ENCODE measurements at regions not wholly inside any gene's neighbourhood (a gene's known extent, or its start where the extent isn't known, plus 50 kb on each side); places are given as distances from the start of the nearest gene placed in this dataset.

DNA sequence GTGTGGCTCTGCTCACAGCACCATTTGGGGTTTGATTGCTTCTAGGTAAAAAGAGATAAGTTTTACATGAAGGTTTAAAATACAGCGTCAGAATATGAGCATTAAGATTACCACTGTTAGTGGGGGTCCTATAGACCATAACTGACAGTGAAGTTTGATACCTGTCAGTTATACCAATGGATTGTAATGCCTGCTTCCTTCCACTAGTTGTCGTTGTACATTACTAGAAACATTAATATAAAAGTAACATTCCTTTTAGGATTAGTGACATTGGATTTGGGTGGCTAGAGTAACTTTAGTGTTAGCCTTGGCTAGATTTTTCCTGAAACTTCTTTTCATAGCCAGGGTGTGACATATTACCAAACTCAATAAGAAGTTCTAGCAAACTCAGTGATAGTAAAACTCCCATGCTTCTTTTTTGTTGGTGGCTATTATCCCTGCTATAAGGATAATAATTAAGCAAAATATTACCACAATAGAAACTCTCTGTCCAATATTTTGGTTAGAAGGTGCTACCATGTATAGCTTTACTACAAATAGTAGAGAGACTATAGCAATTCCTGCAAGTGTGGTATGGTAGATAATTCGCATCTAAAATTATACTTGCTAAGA, 57.1 kb downstream of the FAM181B start:
- ChIA-PET CTCF (no interaction called here), POLR2A (interaction anchor here (0.6 kb wide), 1 partner anchor 183 kb away, joined by 5 read pairs; no protein-coding TSS in a partner anchor)
- TF ChIP-seq SUZ12 (IDR thresholded peaks at IDR 0.05) (no peak), HDGF (IDR thresholded peaks at IDR 0.05; ENCODE audit: borderline replicate concordance) (no peak)
- TF ChIP-seq, protein P1, sequence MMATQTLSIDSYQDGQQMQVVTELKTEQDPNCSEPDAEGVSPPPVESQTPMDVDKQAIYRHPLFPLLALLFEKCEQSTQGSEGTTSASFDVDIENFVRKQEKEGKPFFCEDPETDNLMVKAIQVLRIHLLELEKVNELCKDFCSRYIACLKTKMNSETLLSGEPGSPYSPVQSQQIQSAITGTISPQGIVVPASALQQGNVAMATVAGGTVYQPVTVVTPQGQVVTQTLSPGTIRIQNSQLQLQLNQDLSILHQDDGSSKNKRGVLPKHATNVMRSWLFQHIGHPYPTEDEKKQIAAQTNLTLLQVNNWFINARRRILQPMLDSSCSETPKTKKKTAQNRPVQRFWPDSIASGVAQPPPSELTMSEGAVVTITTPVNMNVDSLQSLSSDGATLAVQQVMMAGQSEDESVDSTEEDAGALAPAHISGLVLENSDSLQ (IDR thresholded peaks at IDR 0.05), result peak; percentile 57
- DNase-seq (ENCODE audit: extremely low spot score), result no peak

DNA sequence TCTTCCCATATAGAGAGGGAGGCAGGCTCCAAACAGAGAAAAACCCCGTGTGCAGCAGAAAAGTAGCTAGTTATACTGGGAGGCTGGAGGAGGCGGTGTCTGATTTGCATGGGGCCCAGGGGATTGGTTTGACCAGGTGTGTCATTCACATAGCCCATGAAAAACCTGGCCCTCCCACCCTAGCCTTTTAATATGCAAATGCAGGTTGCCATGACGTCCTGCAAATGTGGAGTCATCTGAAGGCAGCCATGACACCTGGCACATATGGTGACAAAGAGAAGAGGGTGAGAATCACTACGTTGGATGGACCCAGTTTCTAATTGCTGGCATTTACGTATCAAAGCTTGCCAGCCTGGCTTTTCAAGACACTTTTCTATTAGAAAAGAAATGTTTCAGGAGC, 57.8 kb downstream of the FAM181B start:
- no peak for DNase-seq (ENCODE audit: extremely low spot score)
- CTCF ChIA-PET, result no interaction called here
- POLR2A ChIA-PET, result no interaction called here
- TF ChIP-seq FOXA1 (IDR thresholded peaks at IDR 0.05), result no peak
- no peak for TF ChIP-seq NFRKB (IDR thresholded peaks at IDR 0.05)
- no peak for TF ChIP-seq HDGF (IDR thresholded peaks at IDR 0.05; ENCODE audit: borderline replicate concordance)
- TF ChIP-seq ARNT (IDR thresholded peaks at IDR 0.05), result no peak
- TF ChIP-seq TARDBP (IDR thresholded peaks at IDR 0.05), result no peak
- TF ChIP-seq FOXM1 (IDR thresholded peaks at IDR 0.05; ENCODE audit: borderline replicate concordance), result no peak
- TF ChIP-seq FOXK2 (IDR thresholded peaks at IDR 0.05), result no peak
- no peak for TF ChIP-seq BHLHE40 (IDR thresholded peaks at IDR 0.05; ENCODE audit: borderline replicate concordance)
- TF ChIP-seq, protein P1 (IDR thresholded peaks at IDR 0.05), result no peak
- TF ChIP-seq L3MBTL2 (conservative IDR thresholded peaks at IDR 0.05), result no peak
- TF ChIP-seq SUZ12 (IDR thresholded peaks at IDR 0.05), result no peak
- no peak for TF ChIP-seq CTBP1 (IDR thresholded peaks at IDR 0.05; ENCODE audit: borderline replicate concordance)
- no peak for TF ChIP-seq ZNF384 (IDR thresholded peaks at IDR 0.05)
- no peak for TF ChIP-seq SP1 (IDR thresholded peaks at IDR 0.05)
- TF ChIP-seq ELF4 (IDR thresholded peaks at IDR 0.05), result no peak
- TF ChIP-seq LEF1 (IDR thresholded peaks at IDR 0.05; ENCODE audit: borderline replicate concordance), result no peak

DNA sequence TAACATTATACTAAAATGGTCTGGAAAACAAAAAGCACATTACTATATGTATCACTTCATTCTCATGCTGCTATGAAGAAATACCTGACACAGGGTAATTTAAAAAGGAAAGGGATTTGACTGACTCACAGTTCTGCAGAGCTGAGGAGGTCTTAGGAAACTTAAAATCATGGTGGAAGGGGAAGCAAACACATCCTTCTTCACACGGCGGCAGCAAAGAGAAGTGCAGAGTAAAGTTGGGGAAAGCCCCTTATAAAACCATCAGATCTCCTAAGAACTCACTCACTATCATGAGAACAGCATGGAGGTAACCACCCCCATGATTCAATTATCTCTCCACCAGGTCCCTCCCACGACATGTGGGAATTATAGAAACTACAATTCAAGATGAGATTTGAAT, 60.0 kb downstream of the FAM181B start:
- CTCF ChIA-PET, result no interaction called here
- no peak for DNase-seq (ENCODE audit: extremely low spot score)
- POLR2A ChIA-PET, result no interaction called here
- TF ChIP-seq HDGF (IDR thresholded peaks at IDR 0.05; ENCODE audit: borderline replicate concordance), result no peak
- no peak for TF ChIP-seq LEF1 (IDR thresholded peaks at IDR 0.05; ENCODE audit: borderline replicate concordance)

DNA sequence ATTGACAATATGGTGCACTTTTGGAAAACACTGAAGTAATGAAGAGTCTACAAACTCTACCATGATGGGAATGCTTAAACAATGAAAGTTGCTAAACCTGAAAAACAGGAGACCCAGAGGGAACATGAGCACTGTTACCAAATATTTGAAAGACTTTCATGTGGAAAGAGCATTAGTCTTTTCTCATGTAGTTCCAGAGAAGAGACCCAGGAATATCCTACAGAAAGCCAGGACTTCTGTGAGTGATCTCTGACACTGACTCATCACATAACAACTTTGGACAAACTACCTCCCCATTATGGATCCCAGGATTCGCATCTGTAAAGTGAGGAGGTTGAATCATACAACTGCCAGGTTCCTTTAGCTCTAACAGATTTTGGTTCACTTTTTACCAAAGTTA, 62.2 kb downstream of the FAM181B start:
- no peak for DNase-seq (ENCODE audit: extremely low spot score)
- TF ChIP-seq ARNT (IDR thresholded peaks at IDR 0.05), result no peak
- TF ChIP-seq, protein P1 (IDR thresholded peaks at IDR 0.05), result no peak
- CTCF ChIA-PET, result no interaction called here
- POLR2A ChIA-PET, result no interaction called here

GRCh38 chr11:82663535-82663934, 70.1 kb downstream of the FAM181B start:
- no peak for TF ChIP-seq ARNT (IDR thresholded peaks at IDR 0.05)
- CTCF ChIA-PET, result no interaction called here
- no peak for DNase-seq (ENCODE audit: extremely low spot score)
- POLR2A ChIA-PET, result no interaction called here

DNA sequence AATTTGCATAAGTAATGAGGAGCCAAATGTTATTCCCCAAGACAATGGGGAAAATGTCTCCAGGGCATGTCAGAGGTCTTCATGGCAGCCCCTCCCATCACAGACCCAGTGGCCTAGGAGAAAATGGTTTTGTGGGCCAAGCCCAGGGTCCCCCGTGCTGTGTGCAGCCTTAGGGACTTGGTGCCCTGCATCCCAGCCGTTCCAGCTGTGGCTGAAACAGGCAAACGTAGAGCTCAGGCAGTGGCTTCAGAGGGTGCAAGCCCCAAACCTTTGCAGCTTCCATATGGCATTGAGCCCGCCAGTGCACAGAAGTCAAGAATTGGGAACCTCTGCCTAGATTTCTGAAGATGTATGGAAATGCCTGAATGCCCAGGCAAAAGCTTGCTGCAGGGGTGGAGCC, 79.9 kb downstream of the FAM181B start:
- ChIA-PET POLR2A (no interaction called here), CTCF (no interaction called here)
- TF ChIP-seq BHLHE40 (IDR thresholded peaks at IDR 0.05; ENCODE audit: borderline replicate concordance) (no peak), FOXM1 (IDR thresholded peaks at IDR 0.05; ENCODE audit: borderline replicate concordance) (no peak), CTBP1 (IDR thresholded peaks at IDR 0.05; ENCODE audit: borderline replicate concordance) (no peak), ARNT (IDR thresholded peaks at IDR 0.05) (no peak), ELF4 (IDR thresholded peaks at IDR 0.05) (no peak), SP1 (IDR thresholded peaks at IDR 0.05) (no peak), SUZ12 (IDR thresholded peaks at IDR 0.05) (no peak), HDGF (IDR thresholded peaks at IDR 0.05; ENCODE audit: borderline replicate concordance) (no peak), TARDBP (IDR thresholded peaks at IDR 0.05) (no peak), FOXK2 (IDR thresholded peaks at IDR 0.05) (no peak)
- TF ChIP-seq, protein P1 (IDR thresholded peaks at IDR 0.05), result no peak
- DNase-seq (ENCODE audit: extremely low spot score), result no peak

GRCh38 chr11:82639251-82639650, 94.4 kb downstream of the FAM181B start:
- CTCF ChIA-PET, result no interaction called here

More at GRCh38 chr11:82639251-82639650, 94.4 kb downstream of the FAM181B start:
- POLR2A ChIA-PET, result no interaction called here
- no peak for DNase-seq (ENCODE audit: extremely low spot score)
- no peak for TF ChIP-seq L3MBTL2 (conservative IDR thresholded peaks at IDR 0.05)
- TF ChIP-seq FOXM1 (IDR thresholded peaks at IDR 0.05; ENCODE audit: borderline replicate concordance), result no peak
- TF ChIP-seq NFRKB (IDR thresholded peaks at IDR 0.05), result no peak
- no peak for TF ChIP-seq SP1 (IDR thresholded peaks at IDR 0.05)
- TF ChIP-seq CTBP1 (IDR thresholded peaks at IDR 0.05; ENCODE audit: borderline replicate concordance), result no peak
- TF ChIP-seq BHLHE40 (IDR thresholded peaks at IDR 0.05; ENCODE audit: borderline replicate concordance), result no peak
- TF ChIP-seq LEF1 (IDR thresholded peaks at IDR 0.05; ENCODE audit: borderline replicate concordance), result no peak
- TF ChIP-seq, protein P1 (IDR thresholded peaks at IDR 0.05), result no peak
- no peak for TF ChIP-seq ELF4 (IDR thresholded peaks at IDR 0.05)
- TF ChIP-seq FOXA1 (IDR thresholded peaks at IDR 0.05), result no peak
- no peak for TF ChIP-seq FOXK2 (IDR thresholded peaks at IDR 0.05)
- no peak for TF ChIP-seq TARDBP (IDR thresholded peaks at IDR 0.05)
- TF ChIP-seq ZNF384 (IDR thresholded peaks at IDR 0.05), result no peak
